AG10803 (cell line): ENCODE measurements at regions not wholly inside any gene's neighbourhood (a gene's known extent, or its start where the extent isn't known, plus 50 kb on each side); places are given as distances from the start of the nearest gene placed in this dataset.

Experiments used
- DNase-seq: peaks from one replicate; pipeline ENCODE4 v3.0.0; 2010; ENCODE audit warnings: low read depth
- H3K4me3 ChIP-seq: 2 replicates; pipeline ENCODE4 v1.5.1; 2011; ENCODE audit warnings: mild to moderate bottlenecking, low read length, control low read depth
- TF ChIP-seq, protein P1 (sequence below): conservative IDR thresholded peaks from 2 replicates; pipeline ENCODE4 v1.5.1; 2011; ENCODE audit warnings: mild to moderate bottlenecking, low read length, control low read depth, inconsistent platforms

DNA sequence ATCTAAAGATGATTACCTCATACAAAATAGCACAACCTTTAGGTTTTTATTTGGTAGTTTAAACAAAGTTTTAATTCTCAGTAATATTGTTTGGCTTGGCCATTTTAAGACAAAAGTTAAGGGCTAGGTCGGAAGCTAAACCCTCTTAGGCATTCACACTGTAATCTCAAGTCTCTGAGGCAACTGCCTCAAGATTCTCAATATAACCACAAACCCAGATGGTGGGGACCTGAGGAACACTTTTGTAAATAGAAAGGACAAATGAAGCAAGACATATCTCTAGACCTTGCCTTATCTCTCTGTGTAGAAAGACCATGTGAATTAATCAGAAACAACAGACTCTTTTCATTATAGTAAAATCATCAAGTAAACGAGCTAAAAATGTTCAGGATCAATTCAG, 500.2 kb upstream of the CDH6 start:
- TF ChIP-seq, protein P1, sequence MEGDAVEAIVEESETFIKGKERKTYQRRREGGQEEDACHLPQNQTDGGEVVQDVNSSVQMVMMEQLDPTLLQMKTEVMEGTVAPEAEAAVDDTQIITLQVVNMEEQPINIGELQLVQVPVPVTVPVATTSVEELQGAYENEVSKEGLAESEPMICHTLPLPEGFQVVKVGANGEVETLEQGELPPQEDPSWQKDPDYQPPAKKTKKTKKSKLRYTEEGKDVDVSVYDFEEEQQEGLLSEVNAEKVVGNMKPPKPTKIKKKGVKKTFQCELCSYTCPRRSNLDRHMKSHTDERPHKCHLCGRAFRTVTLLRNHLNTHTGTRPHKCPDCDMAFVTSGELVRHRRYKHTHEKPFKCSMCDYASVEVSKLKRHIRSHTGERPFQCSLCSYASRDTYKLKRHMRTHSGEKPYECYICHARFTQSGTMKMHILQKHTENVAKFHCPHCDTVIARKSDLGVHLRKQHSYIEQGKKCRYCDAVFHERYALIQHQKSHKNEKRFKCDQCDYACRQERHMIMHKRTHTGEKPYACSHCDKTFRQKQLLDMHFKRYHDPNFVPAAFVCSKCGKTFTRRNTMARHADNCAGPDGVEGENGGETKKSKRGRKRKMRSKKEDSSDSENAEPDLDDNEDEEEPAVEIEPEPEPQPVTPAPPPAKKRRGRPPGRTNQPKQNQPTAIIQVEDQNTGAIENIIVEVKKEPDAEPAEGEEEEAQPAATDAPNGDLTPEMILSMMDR: no peak
- H3K4me3 ChIP-seq: no peak overlapping the region
- DNase-seq: no peak

DNA sequence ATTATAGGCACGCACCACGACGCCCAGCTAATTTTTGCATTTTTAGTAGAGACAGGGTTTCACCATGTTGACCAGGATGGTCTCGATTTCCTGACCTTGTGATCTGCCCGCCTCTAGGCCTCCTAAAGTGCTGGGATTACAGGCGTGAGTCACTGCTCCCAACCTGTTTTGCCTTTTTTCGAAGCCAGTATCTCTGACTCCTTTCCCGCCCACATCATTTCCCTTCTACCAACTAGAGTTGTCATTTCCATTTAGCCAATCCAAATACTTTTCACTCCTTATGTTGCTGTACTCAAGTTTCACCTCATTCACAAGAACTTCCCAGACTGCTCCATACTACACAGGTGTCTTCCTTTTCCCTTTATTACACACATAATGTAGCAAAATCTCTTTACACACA, 502.6 kb upstream of the CDH6 start:
- TF ChIP-seq, protein P1: no peak
- no peak overlapping the region for H3K4me3 ChIP-seq
- no peak for DNase-seq

DNA sequence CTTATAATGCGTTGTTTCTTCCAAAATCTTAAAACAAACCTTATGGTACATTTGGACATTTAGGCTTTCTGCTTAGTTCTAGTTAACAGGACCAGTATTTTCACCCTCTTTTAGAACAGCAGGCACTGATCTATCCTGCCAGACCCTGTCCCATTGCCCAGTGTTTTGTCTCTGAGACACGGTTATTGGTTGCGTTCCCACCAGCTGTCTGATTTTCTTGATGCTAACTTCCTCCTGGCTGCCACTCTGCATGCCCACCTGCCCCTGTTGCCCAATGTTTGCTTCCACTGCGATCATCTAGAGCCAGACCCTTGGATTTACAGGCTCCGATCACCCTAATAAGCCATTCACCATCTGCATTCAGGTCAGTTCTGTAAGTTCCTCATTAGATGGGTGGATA, 506.0 kb upstream of the CDH6 start:
- TF ChIP-seq, protein P1: no peak
- no peak for DNase-seq
- no peak overlapping the region for H3K4me3 ChIP-seq

DNA sequence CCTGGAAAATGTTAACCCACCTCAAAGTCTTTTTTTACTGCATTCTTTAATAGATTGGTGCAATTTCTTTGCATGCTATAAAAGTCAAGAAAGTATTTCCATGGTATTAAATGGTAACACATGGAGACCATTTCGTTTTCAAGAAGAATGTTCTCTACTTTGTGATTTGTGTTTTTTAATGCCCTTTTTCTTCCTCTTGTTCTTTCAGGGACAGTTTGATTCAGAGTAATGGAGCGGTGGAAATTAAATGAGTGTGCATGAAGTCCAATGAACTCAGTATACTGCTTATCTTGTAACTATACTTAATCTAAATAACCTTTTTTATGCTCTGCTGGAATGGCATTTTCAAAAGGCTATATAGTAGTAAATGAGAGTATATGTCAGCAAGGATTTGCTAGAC, 507.0 kb upstream of the CDH6 start:
- no peak overlapping the region for H3K4me3 ChIP-seq
- no peak for DNase-seq
- TF ChIP-seq, protein P1: no peak

DNA sequence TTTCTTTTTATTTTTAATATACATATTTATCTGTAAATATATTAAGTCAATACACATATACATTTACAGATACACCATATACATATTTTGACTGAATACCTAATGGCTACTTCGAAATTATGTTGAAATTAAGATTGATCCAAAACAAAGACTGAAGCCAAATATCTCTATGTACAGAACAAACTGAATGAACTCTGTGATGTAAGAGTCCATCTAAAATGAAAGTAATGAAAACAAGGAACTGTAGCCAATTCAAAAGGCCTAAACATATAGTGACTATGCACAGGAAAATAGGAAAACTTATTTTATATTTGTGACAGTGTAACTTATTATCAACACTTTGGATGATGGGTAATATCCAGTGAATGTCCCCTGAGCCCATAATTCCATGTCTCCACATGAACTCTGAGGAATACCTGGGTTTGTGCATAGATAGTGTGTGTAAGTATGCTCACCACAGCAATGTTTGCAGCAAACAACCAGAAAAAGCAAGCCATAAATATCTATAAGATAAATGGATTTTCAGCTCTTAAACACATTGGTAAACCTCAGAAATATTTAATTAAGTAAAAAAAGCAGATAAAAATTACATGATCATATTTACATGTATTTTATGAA, 517.2 kb upstream of the CDH6 start:
- DNase-seq: no peak
- TF ChIP-seq, protein P1: no peak
- no peak overlapping the region for H3K4me3 ChIP-seq

DNA sequence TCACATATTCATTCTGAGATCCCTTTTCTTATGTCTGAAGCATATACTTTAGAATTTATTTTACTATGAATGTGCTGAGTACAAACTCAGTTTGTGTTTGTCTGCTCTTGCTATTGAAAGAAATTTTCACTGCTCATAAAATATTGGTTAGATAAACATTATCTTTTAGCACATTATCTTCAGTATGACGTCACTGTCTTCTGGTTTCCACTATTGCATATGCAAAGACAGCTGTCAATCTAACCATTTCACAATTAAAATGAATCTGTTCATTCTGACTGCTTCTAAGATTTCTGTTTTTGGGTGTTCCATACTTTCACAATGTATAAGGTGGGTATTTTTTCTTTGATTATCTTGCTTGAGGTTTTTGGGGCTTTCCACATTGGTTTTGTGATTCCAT, 526.2 kb upstream of the CDH6 start:
- H3K4me3 ChIP-seq: no peak overlapping the region
- TF ChIP-seq, protein P1: no peak
- no peak for DNase-seq

DNA sequence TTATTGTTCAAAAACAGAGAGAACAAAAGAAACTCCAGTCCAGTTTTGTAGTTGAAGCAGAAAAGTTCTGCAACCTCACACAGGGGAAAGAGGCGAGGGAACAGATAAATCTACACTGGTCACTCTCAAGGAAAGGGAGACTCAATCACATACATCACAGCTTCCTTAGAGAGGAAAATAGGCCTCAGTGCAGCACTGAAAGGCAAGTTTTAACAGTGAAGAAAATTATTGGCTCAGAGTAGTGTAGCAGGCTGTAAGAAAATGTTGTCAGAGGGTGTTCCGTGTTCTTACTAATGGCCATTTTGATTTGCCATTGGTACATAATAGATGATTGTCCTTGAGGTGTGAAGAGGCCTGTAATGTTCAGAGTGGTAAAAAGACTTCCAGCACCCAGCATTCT, 530.0 kb upstream of the CDH6 start:
- TF ChIP-seq, protein P1: no peak
- no peak overlapping the region for H3K4me3 ChIP-seq
- DNase-seq: no peak
